ENCODE measurements at regions not wholly inside any gene's neighbourhood (a gene's known extent, or its start where the extent isn't known, plus 50 kb on each side); places are given as distances from the start of the nearest gene placed in this dataset.

DNA sequence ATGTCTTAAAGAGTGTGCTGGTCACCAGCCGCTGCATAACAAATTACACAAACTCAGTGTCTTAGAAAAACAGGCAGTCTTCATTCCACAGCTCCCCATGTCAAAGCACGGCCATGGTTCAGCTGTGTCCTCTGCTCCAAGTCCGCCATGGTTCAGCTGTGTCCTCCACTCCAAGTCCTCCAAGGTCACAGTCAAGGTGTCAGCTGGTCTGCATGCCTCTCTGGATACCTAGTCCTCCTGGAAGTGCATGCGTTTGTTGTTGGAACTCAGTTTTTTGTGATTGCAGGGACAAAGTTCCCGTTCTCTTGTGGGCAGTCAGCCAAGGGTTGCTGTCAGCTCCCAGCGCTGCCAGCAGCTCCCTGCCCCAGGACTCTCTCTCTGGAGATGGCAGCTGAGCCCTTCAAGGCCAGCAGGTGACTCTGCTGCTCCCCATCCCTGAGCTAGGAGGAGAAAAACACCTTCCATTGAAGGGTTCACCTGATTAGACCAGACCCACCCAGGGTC is 304.0 kb upstream of the MYT1L start:
- Mint-ChIP-seq H3K27me3 (peaks cover 16% of the 10 kb centered on the region), H3K9me3 (ENCODE audit: low read depth) (no peaks in the 10 kb centered on the region), H3K4me3 (ENCODE audit: low read depth) (no peak overlapping the region), H3K36me3 (ENCODE audit: insufficient read depth) (no peaks in the 10 kb centered on the region), H3K27ac (no peak overlapping the region), H3K4me1 (ENCODE audit: low read depth) (no peaks in the 10 kb centered on the region)
- TF ChIP-seq, protein P1, sequence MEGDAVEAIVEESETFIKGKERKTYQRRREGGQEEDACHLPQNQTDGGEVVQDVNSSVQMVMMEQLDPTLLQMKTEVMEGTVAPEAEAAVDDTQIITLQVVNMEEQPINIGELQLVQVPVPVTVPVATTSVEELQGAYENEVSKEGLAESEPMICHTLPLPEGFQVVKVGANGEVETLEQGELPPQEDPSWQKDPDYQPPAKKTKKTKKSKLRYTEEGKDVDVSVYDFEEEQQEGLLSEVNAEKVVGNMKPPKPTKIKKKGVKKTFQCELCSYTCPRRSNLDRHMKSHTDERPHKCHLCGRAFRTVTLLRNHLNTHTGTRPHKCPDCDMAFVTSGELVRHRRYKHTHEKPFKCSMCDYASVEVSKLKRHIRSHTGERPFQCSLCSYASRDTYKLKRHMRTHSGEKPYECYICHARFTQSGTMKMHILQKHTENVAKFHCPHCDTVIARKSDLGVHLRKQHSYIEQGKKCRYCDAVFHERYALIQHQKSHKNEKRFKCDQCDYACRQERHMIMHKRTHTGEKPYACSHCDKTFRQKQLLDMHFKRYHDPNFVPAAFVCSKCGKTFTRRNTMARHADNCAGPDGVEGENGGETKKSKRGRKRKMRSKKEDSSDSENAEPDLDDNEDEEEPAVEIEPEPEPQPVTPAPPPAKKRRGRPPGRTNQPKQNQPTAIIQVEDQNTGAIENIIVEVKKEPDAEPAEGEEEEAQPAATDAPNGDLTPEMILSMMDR (IDR thresholded peaks at IDR 0.05; ENCODE audit: unreplicated experiment) = no peak
- DNase-seq (ENCODE audit: low spot score, unreplicated experiment) = no peak

DNA sequence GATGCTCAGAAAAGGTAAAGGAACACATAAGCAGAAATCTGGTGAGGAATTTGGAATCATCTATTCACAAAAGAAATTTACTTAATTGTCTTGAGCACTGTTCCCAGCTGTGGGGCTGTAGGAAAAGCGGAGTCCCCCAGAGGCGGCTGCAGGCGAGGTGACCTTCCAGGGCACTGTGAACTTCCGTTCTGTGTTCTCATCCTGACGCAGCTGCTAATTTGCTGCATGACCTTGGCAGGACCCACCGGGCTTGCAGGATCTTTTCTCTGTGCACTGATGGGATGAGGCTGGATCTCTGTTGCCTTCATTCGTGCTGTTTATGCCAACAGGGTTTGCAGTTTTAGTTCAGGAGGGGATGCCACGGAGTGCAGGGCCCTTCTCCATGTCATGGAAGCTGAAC is 301.9 kb upstream of the MYT1L start:
- no peaks in the 10 kb centered on the region for H3K4me1 Mint-ChIP-seq (ENCODE audit: low read depth)
- H3K9me3 Mint-ChIP-seq (ENCODE audit: low read depth) = no peaks in the 10 kb centered on the region
- H3K27me3 Mint-ChIP-seq = peaks cover 14% of the 10 kb centered on the region
- no peak overlapping the region for H3K4me3 Mint-ChIP-seq (ENCODE audit: low read depth)
- no peak for DNase-seq (ENCODE audit: low spot score, unreplicated experiment)
- TF ChIP-seq, protein P1 (IDR thresholded peaks at IDR 0.05; ENCODE audit: unreplicated experiment) = no peak
- no peaks in the 10 kb centered on the region for H3K36me3 Mint-ChIP-seq (ENCODE audit: insufficient read depth)
- H3K27ac Mint-ChIP-seq = no peak overlapping the region

DNA sequence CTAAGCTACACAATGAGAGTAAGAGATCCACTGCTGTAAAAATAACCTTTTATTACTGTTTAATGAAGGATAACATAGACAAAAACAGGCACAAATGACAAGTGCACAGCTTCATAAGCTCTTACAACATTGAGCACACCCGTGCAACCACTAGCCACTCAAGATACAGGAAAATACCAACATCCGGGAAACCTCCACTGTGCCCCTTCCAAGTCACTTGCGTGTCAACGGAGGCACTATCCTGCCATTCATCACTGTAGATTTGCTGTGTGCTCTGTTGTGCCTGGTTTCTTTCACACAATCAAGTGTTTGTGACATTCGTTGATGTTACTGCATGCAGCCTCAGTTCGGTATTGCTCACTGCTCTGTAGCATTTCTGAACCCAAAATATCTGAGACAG is 292.9 kb upstream of the MYT1L start:
- H3K27me3 Mint-ChIP-seq = peaks cover 3% of the 10 kb centered on the region
- no peak overlapping the region for H3K27ac Mint-ChIP-seq
- TF ChIP-seq, protein P1 (IDR thresholded peaks at IDR 0.05; ENCODE audit: unreplicated experiment) = no peak
- H3K4me3 Mint-ChIP-seq (ENCODE audit: low read depth) = no peak overlapping the region
- DNase-seq (ENCODE audit: low spot score, unreplicated experiment) = no peak
- no peaks in the 10 kb centered on the region for H3K9me3 Mint-ChIP-seq (ENCODE audit: low read depth)
- H3K36me3 Mint-ChIP-seq (ENCODE audit: insufficient read depth) = no peaks in the 10 kb centered on the region
- H3K4me1 Mint-ChIP-seq (ENCODE audit: low read depth) = no peaks in the 10 kb centered on the region

DNA sequence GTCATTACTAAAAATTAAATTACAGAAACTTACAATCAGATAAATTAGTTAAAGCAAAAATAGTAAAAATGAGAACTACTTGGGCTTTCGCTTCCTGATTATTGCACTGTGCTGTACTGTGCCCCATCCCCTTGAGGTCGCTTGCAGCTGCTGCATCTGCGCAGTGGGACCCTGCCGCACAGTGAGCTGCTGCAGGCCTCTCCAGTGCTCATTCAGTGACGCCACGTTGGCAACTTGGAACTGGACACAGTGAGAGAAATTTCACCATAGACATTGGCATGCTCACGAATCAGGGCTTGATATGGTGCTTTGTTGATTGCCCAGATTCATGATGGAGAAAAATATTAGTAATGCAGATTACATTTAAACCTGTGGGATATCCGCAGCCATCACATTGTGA is 290.8 kb upstream of the MYT1L start:
- H3K9me3 Mint-ChIP-seq (ENCODE audit: low read depth) = no peaks in the 10 kb centered on the region
- TF ChIP-seq, protein P1 (IDR thresholded peaks at IDR 0.05; ENCODE audit: unreplicated experiment) = no peak
- no peaks in the 10 kb centered on the region for H3K36me3 Mint-ChIP-seq (ENCODE audit: insufficient read depth)
- H3K27me3 Mint-ChIP-seq = peaks cover 12% of the 10 kb centered on the region
- H3K27ac Mint-ChIP-seq = no peak overlapping the region
- H3K4me3 Mint-ChIP-seq (ENCODE audit: low read depth) = no peak overlapping the region
- H3K4me1 Mint-ChIP-seq (ENCODE audit: low read depth) = no peaks in the 10 kb centered on the region
- DNase-seq (ENCODE audit: low spot score, unreplicated experiment) = no peak

DNA sequence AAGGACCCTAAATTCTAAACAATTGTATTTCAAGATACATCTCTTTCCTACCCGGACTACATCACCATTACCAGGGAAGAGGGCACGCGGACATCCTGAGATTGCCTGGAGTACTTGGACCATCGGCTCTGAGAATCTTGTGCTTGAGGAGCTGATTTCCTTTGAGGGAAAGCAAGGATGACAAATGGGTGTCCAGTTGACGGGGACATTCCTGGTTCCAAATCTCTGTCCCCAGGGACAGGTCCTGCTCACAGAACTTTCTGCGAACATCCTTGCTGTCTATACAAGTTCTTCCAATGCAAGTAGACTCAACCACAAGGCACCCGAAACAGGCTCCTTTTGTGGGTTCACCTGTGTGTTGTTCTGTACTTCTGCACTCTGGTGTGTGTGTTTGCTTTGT is 289.5 kb upstream of the MYT1L start:
- no peaks in the 10 kb centered on the region for H3K36me3 Mint-ChIP-seq (ENCODE audit: insufficient read depth)
- H3K9me3 Mint-ChIP-seq (ENCODE audit: low read depth) = no peaks in the 10 kb centered on the region
- H3K4me1 Mint-ChIP-seq (ENCODE audit: low read depth) = no peaks in the 10 kb centered on the region
- DNase-seq (ENCODE audit: low spot score, unreplicated experiment) = no peak
- TF ChIP-seq, protein P1 (IDR thresholded peaks at IDR 0.05; ENCODE audit: unreplicated experiment) = no peak
- H3K4me3 Mint-ChIP-seq (ENCODE audit: low read depth) = no peak overlapping the region
- H3K27ac Mint-ChIP-seq = no peak overlapping the region
- peaks cover 19% of the 10 kb centered on the region for H3K27me3 Mint-ChIP-seq

Measured in progenitor cell of endocrine pancreas (in vitro differentiated cells).